Erythroblast (primary cell): ENCODE measurements at regions not wholly inside any gene's neighbourhood (a gene's known extent, or its start where the extent isn't known, plus 50 kb on each side); places are given as distances from the start of the nearest gene placed in this dataset.

Experiments
- GATA1 ChIP-seq: IDR thresholded peaks from 2 replicates; pipeline ENCODE4 v1.6.1; 2011; ENCODE audit warnings: low read depth, mild to moderate bottlenecking, control low read depth, low read length, moderate library complexity
- POLR2A ChIP-seq: IDR thresholded peaks from 2 replicates; pipeline ENCODE4 v1.6.1; 2011; ENCODE audit warnings: mild to moderate bottlenecking, low read length

- no peak for TF ChIP-seq POLR2A
- TF ChIP-seq GATA1: no peak
These were observed 356.6 kb upstream of the SULF2 start for GRCh38 chr20:48141660-48142515.
